ENCODE measurements at regions not wholly inside any gene's neighbourhood (a gene's known extent, or its start where the extent isn't known, plus 50 kb on each side); places are given as distances from the start of the nearest gene placed in this dataset.
A peak's percentile ranks its signal among the peaks of the same experiment; 100 is the strongest.
"Not testable (repeated sequence)": the region's sequence is repeated elsewhere in the genome, so short reads cannot be mapped to it uniquely, and the experiment has no call there.

DNA sequence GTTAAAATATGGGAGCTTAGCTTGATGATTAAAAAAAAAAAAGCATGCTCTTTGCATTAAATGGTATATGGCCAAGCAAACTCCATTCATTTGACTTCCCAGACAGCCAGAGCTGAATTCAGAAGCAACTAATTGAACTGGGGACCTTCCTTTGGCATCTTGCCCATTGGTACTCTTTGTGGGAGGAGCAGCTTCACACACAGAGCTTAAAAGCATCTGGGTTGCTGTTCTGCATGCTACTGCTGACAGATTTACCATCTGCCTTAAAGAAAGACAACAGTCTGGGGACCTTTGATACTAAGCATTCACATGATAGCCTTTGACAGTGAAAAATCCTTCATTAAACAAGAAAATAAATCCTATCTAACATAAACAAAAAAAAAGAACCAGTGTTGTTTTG, 977.9 kb downstream of the TMTC2 start:
- ATAC-seq (no peak), DNase-seq (ENCODE audit: missing footprints) (no peak)
- intact Hi-C loops (cut with DNase I), result no loop called here

DNA sequence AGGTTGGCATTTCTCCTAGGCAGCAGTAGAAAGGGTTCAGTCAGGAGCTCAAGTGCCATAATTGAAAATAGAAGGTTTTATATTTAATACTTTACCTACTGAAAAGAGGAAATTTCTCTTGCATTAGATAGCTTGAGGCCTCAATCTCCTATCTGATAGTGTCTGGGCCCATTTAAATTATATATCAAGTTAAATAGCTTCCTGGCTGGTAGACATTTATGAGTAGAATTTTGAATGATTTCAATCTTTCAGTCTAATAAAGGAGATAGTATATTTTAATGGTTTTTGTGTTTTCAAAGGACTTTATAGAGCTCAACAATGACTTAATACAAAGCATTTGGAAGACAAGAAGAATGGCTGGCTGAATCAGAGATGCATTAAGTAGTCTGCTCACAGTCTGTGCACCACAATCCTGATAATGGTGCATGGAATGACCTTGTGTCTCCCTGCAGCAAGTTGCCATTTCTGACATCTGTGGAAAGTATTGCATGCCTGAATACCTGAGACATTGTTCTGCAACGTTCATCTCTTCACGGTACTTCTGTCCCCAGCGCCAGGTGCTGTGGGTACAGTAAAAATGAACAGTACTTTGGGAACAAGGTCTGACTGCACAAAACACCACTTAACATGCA, 974.1 kb downstream of the TMTC2 start:
- intact Hi-C loops (cut with DNase I), result no loop called here
- no peak for DNase-seq (ENCODE audit: missing footprints)
- ATAC-seq, result no peak

DNA sequence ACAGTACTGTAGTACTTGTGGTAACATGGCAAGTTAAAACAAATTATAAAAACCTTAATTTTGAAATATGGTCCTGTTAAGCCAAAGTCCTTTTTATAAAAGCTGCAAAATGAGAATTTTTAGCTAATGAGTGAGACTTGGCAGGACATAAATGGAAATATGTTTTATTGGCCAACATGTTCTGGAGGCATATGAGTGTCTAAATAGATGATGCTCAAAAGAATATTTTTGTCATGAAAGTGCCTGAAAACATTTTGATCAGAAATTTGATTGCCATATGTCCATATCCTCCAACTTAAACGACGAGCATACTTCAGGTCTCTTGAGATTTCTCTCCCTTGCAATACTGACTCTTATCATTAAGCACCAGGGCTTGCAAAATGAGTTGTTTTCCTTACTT, 972.6 kb downstream of the TMTC2 start:
- ATAC-seq (no peak), DNase-seq (ENCODE audit: missing footprints) (no peak)
- intact Hi-C loops (cut with DNase I), result no loop called here

DNA sequence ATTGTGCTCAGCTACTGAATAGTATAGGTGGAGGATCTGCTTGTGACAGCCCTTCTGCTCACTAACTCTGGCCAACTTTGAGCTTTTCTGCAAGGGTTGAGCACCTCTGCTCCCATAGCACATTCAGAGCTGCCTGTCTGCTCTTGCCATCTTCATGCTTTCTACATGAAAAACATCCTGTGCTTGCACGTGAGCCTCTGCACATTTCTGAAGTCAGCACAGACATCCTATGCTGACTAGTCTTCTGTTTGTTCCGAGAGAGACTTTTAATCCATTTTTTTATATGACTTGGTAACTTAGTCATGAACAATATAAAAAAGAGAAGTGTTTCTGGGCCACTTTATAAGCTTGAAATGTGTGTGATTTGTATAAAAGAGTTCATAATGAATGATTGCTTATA, 969.3 kb downstream of the TMTC2 start:
- ATAC-seq (no peak), DNase-seq (ENCODE audit: missing footprints) (no peak)
- intact Hi-C loops (cut with DNase I), result no loop called here

DNA sequence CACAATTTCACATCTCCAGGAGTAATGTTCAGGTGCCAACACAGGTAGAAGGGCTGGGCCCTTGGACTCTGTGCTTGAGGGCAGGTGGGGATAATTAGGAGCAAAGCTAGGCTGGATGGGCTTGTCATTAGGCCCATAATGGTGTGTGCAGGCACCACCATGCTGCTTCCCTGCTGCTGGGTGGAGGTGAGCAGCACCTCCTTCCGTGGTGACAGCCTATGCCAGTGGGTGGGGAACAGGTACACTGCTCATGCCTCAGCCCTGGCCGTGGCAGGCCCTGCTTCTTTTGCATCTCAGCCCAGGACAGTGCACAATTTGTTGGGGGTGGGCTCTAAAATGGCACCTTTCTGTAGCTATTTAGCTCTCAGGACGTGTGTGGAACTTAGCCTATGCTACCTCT, 955.5 kb downstream of the TMTC2 start:
- ATAC-seq, result no peak
- DNase-seq (ENCODE audit: missing footprints), result no peak
- intact Hi-C loops (cut with DNase I), result no loop called here

DNA sequence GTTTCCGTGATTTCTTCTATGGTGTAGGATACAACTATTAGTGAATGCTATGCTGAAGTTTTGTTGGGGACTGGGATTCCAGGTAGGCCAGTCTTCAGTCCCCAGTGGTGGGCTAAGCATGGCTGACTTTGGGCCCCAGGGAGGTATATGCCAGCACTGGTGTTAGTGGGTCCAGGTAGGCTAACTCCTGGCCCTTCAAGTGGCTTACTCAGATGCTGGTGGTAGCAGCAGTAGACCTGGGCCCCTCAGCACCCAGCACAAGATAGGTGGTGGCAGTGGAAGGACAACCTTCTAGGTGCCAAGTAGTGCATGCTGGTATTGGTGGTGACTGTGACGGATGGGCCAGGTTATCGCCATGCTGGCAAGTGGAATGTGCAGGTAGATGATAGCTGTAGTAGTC, 955.1 kb downstream of the TMTC2 start:
- intact Hi-C loops (cut with DNase I), result no loop called here

DNA sequence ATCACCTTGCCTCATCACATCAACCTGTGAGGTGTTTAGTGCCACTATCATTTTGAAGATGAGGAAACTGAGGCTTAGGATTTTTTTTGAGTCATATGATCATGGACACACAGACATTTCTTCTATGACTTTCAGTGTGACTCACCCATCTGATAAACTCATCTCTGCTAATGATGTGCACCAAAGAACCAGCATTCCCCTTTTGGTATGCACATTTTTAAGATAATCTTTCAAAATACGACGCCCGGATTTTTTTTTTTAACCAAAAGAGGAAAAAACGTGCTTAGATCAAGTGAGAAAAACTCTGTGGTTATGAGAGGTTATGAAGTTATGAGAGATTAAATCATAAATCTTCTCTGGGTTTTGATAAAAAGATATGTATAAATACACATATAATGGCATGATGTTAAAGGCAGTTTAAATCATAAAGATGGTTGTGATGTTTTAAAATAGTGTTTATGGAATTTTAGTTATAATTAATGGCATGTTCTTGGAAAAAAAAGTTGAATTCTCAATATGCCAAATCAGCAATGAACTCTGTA, 948.1 kb downstream of the TMTC2 start:
- intact Hi-C loops (cut with DNase I), result no loop called here
- DNase-seq (ENCODE audit: missing footprints) (no peak), ATAC-seq (no peak)

More for the DNA sequence above, 955.1 kb downstream of the TMTC2 start:
- DNase-seq (ENCODE audit: missing footprints), result no peak
- ATAC-seq, result no peak

DNA sequence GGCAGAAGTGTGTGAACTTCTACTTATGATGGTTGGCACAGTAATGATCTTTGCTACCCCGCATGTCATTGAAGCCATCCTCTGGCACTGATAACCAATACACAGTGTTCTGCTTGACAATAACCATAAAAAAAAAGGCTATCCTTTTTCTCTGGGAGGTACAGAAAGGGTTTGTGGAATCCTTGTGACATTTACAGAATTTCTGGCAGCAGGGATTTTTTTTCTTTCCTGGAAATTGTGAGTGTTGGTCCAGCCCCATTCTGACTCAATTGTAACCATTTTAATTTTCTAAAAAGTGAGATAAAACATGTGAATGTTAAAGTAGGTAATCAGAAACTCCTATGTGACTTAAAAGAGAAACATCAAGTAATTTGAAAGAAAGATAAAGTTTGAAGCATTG, 943.8 kb downstream of the TMTC2 start:
- intact Hi-C loops (cut with DNase I), result no loop called here

DNA sequence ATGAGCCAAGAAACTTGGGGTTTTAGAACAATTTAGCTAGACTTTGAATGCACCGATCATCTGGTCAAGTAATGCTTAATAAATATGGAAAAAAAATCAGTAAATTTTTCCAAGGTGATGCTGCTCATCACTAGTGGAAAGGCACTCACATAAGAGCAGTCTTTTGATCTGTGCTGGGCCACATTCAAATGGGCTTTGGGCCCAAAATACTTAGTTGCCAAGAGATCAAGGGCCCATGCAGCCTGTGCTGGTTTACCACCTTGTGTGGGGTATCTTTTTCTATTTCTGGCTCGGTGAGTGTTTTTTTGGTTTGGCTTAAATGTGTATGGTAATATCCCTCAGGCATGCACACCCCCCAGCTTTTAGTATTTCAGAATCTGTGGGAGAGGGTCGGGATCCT, 943.2 kb downstream of the TMTC2 start:
- no peak for ATAC-seq
- DNase-seq (ENCODE audit: missing footprints), result no peak
- intact Hi-C loops (cut with DNase I), result no loop called here

More for the DNA sequence above, 943.8 kb downstream of the TMTC2 start:
- DNase-seq (ENCODE audit: missing footprints), result no peak
- no peak for ATAC-seq

DNA sequence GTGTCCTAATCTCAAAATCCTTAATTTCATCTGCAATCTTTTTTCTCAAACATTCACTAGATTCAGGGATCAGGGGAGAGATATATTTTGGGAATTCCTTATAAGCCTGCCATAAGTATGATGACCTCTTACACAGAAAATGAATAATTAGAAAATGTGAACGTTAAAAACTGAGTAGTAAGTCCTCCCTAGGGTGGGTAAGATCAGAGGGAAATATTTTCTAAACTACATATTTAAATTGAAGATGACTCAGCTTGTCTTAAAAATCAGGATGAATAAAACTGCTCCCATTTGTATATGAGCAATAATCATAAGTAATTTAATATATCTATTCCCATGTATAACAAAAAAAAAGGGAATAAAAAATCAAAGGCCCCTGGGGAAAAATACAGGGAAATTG, 935.5 kb downstream of the TMTC2 start:
- intact Hi-C loops (cut with DNase I), result no loop called here
- DNase-seq (ENCODE audit: missing footprints), result no peak
- no peak for ATAC-seq

DNA sequence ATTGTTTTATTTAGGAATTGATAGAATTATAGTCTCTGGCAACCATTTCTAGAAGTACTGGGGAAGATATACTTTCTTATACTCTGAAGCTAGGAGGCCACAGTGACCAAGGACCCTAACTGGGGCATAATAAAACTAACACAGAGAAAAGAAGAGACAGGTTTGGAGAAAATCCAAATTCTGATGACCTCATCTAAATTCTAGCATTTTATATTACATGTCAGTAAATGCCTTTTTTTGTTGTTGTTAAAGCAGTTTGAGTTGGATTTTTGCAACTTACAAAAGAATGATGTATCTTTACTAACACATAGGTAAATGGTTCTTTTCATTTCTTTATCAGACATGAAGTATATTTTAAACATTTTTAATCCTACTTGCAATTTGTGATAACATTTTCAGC, 933.3 kb downstream of the TMTC2 start:
- no peak for DNase-seq (ENCODE audit: missing footprints)
- intact Hi-C loops (cut with DNase I), result no loop called here

DNA sequence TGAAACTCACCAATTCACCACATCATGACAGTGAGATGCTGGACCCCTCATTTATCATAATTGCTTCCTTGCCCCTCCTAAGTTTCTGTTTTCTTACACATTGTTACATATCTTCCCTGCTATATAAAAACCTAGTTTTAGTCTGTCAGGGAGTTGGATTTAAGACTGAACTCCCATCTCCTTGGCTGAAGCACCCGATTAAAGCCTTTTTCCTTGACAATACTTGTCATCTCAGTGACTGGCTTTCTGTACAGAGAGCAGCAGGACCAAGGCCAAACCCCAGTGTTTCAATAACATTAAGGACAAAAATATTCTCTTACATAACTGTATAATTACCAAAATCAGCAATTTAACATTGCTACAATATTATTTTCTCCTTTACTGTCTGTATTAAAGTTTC, 928.4 kb downstream of the TMTC2 start:
- ATAC-seq (no peak), DNase-seq (ENCODE audit: missing footprints) (no peak)
- intact Hi-C loops (cut with DNase I), result no loop called here

More for the DNA sequence above, 933.3 kb downstream of the TMTC2 start:
- ATAC-seq, result no peak

DNA sequence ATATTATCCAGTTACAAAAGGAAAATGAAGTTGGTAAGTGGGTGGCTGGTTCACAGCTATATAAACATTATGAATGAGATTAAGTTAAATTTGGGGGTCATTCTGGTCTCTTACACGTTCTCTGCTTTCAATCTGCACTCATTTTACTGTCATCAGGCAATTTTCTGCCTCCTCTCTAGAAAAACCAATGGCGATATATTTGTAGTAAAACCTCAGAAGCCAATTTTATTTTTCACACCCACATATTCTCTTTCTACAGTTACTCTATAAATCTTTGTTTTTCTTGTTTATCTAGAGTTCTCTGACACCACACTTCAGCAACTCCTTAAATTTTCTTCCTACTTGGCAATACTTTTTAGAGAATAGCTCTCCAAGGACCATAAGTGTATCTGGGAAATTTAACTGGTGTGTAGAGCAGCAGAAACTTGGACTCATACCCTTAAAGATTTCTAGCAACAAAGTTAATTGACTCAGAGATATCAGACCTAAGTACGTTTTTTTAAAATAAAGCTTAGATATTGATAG, 926.9 kb downstream of the TMTC2 start:
- intact Hi-C loops (cut with DNase I), result no loop called here
- DNase-seq (ENCODE audit: missing footprints), result no peak
- ATAC-seq, result no peak

DNA sequence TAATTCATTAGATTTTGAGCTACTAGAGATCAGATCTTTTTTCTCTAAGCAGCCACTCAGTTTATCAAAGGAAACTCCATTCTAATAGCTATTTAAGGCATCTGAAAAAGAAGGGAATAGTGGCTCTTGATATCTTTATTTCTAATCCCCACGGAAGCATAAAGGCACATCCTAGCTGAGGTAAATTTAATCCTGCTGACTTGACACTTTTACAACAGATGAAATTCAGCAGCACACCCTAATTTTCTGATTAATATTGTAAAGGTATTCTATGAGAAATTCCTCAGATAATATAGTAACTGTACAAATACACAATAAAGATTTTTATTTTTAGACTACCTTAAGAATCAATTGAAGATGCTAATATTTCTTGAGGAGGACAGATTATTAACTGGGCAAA, 916.4 kb downstream of the TMTC2 start:
- ATAC-seq (no peak), DNase-seq (ENCODE audit: missing footprints) (no peak)
- intact Hi-C loops (cut with DNase I), result no loop called here

DNA sequence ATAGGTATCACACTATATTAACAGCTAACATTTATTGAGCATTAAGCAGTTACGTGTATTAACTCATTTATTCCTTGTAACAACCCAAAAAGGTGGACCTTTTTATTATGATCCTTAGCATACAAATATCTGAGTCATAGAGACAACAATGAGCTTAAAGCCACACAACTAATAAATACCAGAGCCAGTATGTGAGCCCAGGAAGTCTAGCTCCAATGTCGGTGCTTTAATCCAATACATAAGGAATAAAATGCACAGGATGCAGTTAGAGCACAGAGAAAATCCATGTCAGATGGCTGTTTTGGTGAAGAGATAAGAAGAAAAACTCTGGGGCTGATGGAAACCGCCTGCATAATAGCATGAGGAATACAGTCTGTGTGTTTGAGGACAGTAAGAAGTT, 888.6 kb downstream of the TMTC2 start:
- intact Hi-C loops (cut with DNase I), result no loop called here
- DNase-seq (ENCODE audit: missing footprints) (no peak), ATAC-seq (no peak)

DNA sequence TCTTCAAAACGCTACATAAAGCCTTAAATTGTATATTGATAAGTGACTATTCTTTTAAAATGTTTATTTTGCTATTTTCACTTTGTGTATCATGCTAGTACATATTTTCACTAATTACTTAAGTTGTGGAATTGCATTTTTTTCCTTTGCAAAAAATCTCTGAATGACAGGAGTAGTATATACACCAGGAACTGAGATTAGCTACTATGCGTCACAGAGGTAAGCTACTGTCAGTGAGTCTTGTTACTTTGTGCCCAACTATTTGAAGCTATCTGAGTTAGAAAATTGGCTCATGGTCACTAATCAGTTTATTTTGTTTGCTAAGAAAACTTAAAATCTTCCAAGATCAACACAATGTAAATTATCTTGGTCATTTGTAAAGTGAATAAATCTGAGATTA, 887.4 kb downstream of the TMTC2 start:
- ATAC-seq (no peak), DNase-seq (ENCODE audit: missing footprints) (no peak)
- intact Hi-C loops (cut with DNase I), result no loop called here

DNA sequence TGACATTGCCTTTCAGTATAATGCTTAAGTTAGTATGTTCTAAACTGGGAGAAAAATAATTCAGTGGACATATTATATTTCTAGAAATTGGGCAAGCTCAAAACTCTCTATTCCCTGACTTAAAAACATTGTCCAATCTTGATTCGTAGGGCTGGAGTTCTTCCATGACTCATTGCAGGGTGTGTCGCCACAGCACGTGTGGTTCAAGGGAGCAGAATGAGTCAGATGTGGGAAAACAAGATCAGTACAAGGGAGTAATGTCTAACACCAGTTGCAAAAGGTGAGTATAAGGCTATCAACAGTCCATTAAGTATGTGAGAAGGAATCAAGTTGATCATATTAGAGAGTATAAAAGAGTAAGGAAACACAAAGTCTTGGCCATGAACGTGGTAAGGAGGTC, 887.0 kb downstream of the TMTC2 start:
- ATAC-seq, result peak; percentile 44
- DNase-seq (ENCODE audit: missing footprints), result no peak
- intact Hi-C loops (cut with DNase I), result no loop called here

DNA sequence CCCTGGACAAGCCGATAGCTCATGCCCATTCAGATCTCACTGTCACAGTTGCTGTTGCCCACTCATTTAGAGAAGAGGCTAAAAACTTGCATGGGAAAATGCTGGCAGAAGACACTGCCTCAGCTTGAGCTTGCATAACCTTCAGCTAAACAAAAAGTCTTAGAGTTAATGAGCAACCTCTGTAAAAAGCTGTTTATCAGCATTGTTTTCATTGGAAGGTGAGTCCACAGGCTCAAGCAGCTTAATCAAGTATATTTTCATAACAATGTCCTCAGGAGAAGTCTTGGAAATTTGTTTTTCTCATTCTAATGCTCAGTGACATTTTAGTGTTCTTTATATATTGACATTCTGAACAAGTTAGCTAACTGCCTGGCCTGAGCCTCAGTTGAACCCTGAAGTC, 872.9 kb downstream of the TMTC2 start:
- intact Hi-C loops (cut with DNase I), result no loop called here
- ATAC-seq, result no peak
- DNase-seq (ENCODE audit: missing footprints), result no peak

DNA sequence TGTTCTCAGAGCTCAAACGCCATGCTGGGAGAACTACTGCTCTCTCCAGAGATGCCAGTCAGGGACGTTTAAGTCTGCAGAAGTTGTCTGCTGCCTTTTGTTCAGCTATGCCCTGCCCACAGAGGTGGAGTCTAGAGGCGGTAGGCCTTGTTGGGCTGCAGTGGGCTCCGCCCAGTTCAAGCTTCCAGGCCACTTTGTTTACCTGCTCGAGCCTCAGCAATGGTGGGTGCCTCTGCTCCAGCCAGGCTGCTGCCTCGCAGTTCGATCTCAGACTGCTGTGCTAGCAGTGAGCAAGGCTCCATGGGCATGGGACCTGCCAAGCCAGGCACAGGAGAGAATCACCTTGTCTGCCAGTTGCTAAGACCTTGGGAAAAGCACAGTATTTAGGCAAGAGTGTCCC, 869.3 kb downstream of the TMTC2 start:
- intact Hi-C loops (cut with DNase I); DNase-seq (ENCODE audit: missing footprints); ATAC-seq: not testable (repeated sequence)

DNA sequence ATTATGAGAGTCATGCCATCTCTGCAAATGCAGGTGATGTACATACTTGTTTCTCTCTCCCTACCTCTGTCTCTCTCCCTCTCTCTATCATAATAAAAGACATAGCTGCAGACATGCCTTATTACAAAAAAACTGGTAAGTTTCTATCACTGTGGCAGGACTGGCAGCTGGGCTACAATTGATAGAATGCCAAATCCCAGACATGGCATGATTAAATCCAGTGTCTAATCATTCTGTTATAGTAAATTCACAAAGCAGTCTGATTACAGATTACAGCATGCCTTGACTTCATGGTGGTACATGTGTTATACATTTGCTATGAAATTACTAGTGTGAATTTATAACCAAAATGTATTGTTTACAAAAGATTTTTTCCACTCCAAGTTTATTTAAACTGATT, 854.7 kb downstream of the TMTC2 start:
- ATAC-seq (no peak), DNase-seq (ENCODE audit: missing footprints) (no peak)
- intact Hi-C loops (cut with DNase I), result no loop called here

DNA sequence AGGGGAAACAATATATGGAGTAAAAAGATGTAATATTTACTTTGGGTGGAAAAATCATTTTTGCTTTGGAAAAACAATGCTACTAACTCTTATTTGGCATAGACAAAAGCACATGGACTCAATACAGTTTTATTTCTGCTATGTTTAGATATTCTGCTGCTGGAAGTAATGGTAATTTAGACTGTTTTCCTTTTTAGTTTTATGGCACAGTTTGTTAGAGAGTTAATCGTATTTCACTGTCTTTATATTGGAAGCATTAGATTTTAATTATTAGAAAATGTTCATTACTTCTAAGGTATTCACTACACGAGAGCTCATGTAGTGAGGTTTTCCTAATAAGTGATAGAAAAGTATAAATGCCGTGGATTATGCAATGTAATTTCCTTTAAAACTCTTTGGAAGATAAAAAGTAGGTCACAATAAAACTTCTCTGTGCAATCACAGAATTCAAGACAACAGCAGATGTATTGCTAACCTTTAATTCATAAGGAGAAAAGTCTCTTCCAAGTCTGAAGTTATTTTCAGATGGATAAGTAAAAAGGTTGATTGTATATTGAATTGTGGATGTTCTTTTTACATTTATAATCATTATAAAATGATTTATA, 851.8 kb downstream of the TMTC2 start:
- DNase-seq (ENCODE audit: missing footprints) (no peak), ATAC-seq (no peak)
- intact Hi-C loops (cut with DNase I), result no loop called here

Measured in Right ventricle myocardium inferior (tissue), 1 donor.